ENCODE measurements at regions not wholly inside any gene's neighbourhood (a gene's known extent, or its start where the extent isn't known, plus 50 kb on each side); places are given as distances from the start of the nearest gene placed in this dataset.

DNA sequence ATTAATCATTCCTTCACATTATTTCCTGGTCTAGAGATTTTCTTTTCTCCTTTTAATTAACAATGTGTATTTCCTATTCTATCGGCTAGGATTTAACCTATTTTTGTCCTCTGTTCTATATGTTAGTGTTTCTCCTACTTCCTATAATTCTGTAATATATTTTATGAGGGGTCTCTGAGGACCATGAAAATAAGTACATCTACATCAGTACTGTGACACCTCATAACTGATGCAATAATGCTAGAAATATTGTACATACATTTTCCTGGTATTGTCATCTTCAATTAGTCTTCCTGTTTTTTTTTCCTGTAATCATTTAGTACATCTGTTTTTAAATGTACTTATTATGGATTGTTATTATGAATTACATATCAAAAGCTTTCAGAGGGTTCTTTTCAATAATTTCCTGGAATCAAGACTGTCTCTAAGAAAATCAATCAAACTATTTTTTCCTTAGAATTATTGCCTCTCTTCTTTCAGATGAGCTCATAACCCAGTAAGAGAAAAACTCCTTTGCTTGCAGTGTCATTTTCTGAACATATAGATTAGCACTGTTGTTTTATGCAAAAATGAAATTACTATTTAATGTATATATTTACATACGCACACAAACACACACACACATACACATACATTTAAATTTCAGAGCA is 1004.3 kb downstream of the SLITRK5 start:
- ChIA-PET CTCF (no interaction called here), POLR2A (no interaction called here)
- Histone ChIP-seq H3K27ac (ENCODE audit: low read depth, low read length) (no peak overlapping the region), H3K9me3 (ENCODE audit: control insufficient read depth, insufficient read depth, low read length) (peaks cover 6% of the 10 kb centered on the region), H3K4me3 (ENCODE audit: low read depth, low read length) (no peak overlapping the region), H3K27me3 (ENCODE audit: control insufficient read depth, insufficient read depth, low read length) (no peaks in the 10 kb centered on the region)
- no peak for DNase-seq (ENCODE audit: low read depth, low spot score)
- TF ChIP-seq, protein P1, sequence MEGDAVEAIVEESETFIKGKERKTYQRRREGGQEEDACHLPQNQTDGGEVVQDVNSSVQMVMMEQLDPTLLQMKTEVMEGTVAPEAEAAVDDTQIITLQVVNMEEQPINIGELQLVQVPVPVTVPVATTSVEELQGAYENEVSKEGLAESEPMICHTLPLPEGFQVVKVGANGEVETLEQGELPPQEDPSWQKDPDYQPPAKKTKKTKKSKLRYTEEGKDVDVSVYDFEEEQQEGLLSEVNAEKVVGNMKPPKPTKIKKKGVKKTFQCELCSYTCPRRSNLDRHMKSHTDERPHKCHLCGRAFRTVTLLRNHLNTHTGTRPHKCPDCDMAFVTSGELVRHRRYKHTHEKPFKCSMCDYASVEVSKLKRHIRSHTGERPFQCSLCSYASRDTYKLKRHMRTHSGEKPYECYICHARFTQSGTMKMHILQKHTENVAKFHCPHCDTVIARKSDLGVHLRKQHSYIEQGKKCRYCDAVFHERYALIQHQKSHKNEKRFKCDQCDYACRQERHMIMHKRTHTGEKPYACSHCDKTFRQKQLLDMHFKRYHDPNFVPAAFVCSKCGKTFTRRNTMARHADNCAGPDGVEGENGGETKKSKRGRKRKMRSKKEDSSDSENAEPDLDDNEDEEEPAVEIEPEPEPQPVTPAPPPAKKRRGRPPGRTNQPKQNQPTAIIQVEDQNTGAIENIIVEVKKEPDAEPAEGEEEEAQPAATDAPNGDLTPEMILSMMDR (IDR thresholded peaks at IDR 0.05; ENCODE audit: low read depth, low read length) = no peak

DNA sequence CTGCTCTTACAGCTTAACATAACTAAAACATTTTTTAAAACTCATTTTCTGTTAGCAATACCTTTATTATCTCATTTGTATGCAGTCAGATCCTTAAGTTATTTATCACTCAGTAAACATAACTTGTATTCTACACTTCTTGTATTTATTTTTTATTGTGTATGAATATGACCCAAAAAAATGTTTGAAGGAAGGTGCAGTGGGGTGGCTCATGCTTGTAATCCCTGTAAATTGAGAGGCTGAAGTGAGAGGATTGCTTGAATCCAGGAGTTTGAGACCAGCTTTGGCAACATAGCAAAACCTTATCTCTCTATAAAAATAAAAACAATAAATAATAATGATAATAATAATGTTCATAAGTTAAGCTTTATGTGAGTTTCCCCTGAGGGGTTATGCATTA is 1004.8 kb downstream of the SLITRK5 start:
- Histone ChIP-seq H3K27ac (ENCODE audit: low read depth, low read length) (no peak overlapping the region), H3K9me3 (ENCODE audit: control insufficient read depth, insufficient read depth, low read length) (peaks cover 6% of the 10 kb centered on the region), H3K4me3 (ENCODE audit: low read depth, low read length) (no peak overlapping the region), H3K27me3 (ENCODE audit: control insufficient read depth, insufficient read depth, low read length) (no peaks in the 10 kb centered on the region)
- no peak for DNase-seq (ENCODE audit: low read depth, low spot score)
- TF ChIP-seq, protein P1 (IDR thresholded peaks at IDR 0.05; ENCODE audit: low read depth, low read length) = no peak
- POLR2A ChIA-PET = no interaction called here
- CTCF ChIA-PET = no interaction called here

DNA sequence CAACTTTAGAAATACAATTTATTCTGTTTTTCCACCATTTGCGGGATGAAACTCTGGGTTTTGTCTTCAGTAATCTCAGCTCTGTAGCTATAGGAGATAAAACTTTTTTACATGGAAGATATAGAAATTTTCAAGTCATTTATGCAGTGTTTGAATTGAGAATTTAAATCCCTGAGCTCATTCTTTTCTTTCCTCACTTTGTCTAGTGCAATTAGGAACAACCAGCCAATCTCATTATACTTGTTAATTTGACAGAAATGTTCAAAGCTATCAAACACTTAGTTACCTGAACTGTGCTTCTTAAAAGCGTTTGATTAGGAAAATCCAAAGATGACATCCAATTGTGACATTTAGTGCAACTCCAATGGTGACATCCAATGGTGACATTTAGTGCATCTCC is 1014.3 kb downstream of the SLITRK5 start:
- Histone ChIP-seq H3K4me3 (ENCODE audit: low read depth, low read length) (no peak overlapping the region), H3K27ac (ENCODE audit: low read depth, low read length) (no peak overlapping the region), H3K27me3 (ENCODE audit: control insufficient read depth, insufficient read depth, low read length) (no peaks in the 10 kb centered on the region), H3K9me3 (ENCODE audit: control insufficient read depth, insufficient read depth, low read length) (no peaks in the 10 kb centered on the region)
- DNase-seq (ENCODE audit: low read depth, low spot score) = no peak
- TF ChIP-seq, protein P1 (IDR thresholded peaks at IDR 0.05; ENCODE audit: low read depth, low read length) = no peak
- ChIA-PET POLR2A (no interaction called here), CTCF (no interaction called here)

DNA sequence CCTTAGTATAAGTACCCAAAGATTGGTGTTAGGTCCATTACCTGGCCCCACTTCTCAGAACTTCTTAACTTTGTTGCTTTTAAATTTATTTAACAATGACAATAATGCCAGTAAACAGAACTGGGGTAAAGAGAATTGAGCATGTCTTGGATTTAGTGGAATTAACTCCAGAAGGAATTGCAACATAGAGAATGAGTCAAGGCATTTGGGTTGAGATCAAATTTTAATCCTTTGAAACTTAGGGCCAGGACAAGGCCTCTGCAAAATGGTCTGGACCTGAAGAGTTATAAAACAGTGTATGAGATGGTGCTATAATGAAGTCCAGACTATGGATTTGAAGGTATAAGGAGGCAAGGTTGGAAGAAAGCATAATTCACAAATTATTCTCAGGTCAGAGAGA is 1030.4 kb downstream of the SLITRK5 start:
- TF ChIP-seq, protein P1 (IDR thresholded peaks at IDR 0.05; ENCODE audit: low read depth, low read length) = no peak
- Histone ChIP-seq H3K27ac (ENCODE audit: low read depth, low read length) (no peak overlapping the region), H3K4me3 (ENCODE audit: low read depth, low read length) (no peak overlapping the region), H3K9me3 (ENCODE audit: control insufficient read depth, insufficient read depth, low read length) (no peaks in the 10 kb centered on the region), H3K27me3 (ENCODE audit: control insufficient read depth, insufficient read depth, low read length) (no peaks in the 10 kb centered on the region)
- CTCF ChIA-PET = no interaction called here
- POLR2A ChIA-PET = no interaction called here
- no peak for DNase-seq (ENCODE audit: low read depth, low spot score)

DNA sequence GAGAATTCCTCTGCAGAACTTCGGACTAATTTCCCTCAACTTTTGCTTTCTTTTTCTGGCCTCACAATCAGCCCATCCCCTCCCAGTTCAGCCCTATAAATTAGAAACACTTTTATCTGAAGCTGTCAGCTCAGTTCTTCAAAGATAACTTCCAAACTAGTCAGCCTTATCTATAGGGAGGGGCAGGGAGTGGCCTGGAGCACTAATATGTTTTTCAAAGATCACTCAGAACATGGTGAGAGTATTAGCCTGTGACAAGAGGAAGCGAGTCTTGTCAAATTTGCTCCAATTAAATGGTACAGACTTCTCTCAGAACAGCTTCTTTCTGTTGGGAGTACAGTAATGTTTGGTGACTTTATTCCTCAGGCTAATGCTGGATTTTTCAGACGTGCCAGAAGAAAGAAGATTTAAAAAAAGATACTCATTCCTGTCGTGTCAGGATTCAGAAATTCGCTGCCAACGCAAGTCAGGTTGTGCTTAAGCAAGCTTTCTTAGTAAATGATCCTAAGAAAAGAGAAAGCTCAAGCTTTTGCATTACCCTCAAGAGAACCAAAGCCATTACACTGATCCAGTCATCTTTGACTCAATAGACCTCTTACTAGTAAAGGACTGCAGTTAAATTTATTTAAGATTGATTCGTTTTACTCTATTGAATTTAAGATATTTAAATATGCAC is 1033.6 kb downstream of the SLITRK5 start:
- POLR2A ChIA-PET = no interaction called here
- CTCF ChIA-PET = no interaction called here
- no peak for DNase-seq (ENCODE audit: low read depth, low spot score)
- no peak overlapping the region for H3K27ac ChIP-seq (ENCODE audit: low read depth, low read length)
- no peaks in the 10 kb centered on the region for H3K9me3 ChIP-seq (ENCODE audit: control insufficient read depth, insufficient read depth, low read length)
- H3K4me3 ChIP-seq (ENCODE audit: low read depth, low read length) = no peak overlapping the region
- H3K27me3 ChIP-seq (ENCODE audit: control insufficient read depth, insufficient read depth, low read length) = no peaks in the 10 kb centered on the region
- TF ChIP-seq, protein P1 (IDR thresholded peaks at IDR 0.05; ENCODE audit: low read depth, low read length) = no peak

All from AG04450 (cell line).